ENCODE measurements at regions not wholly inside any gene's neighbourhood (a gene's known extent, or its start where the extent isn't known, plus 50 kb on each side); places are given as distances from the start of the nearest gene placed in this dataset.

DNA sequence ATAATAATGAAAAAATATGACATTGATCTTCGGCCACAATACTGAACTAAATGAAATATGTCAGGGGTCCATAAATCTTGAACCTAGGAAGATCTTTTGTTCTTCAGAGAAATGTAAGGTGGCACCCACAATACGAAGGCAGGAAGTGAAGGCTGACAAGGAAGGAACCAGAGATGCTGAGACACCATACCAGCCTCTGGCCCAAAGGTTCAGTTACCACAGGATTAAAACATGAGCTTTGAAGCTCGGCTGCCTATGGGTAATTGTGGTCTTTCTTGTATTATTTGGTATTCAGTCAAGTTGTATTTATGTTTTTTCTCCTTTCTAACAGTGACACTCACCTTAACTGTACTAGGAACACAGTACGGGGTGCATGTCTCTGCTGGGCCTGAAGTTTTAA, 448.8 kb upstream of the SETBP1 start:
- TF ChIP-seq, protein P1, sequence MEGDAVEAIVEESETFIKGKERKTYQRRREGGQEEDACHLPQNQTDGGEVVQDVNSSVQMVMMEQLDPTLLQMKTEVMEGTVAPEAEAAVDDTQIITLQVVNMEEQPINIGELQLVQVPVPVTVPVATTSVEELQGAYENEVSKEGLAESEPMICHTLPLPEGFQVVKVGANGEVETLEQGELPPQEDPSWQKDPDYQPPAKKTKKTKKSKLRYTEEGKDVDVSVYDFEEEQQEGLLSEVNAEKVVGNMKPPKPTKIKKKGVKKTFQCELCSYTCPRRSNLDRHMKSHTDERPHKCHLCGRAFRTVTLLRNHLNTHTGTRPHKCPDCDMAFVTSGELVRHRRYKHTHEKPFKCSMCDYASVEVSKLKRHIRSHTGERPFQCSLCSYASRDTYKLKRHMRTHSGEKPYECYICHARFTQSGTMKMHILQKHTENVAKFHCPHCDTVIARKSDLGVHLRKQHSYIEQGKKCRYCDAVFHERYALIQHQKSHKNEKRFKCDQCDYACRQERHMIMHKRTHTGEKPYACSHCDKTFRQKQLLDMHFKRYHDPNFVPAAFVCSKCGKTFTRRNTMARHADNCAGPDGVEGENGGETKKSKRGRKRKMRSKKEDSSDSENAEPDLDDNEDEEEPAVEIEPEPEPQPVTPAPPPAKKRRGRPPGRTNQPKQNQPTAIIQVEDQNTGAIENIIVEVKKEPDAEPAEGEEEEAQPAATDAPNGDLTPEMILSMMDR (IDR thresholded peaks at IDR 0.05; ENCODE audit: low read depth, low read length): no peak
- TF ChIP-seq POLR2A (IDR thresholded peaks at IDR 0.05; ENCODE audit: extremely low read depth, insufficient read length): no peak
